ENCODE measurements at regions not wholly inside any gene's neighbourhood (a gene's known extent, or its start where the extent isn't known, plus 50 kb on each side); places are given as distances from the start of the nearest gene placed in this dataset.
A peak's percentile ranks its signal among the peaks of the same experiment; 100 is the strongest.

DNA sequence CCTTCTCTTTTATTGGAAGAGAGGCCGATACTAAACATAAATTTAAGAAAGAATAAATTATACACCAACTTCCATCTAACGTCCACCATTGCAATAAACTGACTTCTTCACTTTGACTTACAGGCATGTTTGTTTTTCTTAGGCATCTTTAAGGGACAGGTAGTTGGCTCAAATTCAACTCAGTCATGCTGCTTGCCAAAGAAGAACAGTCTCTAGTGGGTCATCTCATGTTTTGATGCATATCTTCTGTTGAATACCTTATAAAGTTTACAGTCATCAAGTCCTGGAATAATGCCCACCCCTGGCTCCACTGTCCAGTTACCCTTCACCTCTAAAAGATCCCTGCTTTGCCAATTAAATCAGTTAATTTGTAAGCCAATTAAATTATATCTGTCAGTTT is 328.2 kb upstream of the GRAMD2B start:
- no peak for ATAC-seq (replicated peaks)
- H3K36me3 Mint-ChIP-seq (ENCODE audit: low read depth) = no peaks in the 10 kb centered on the region
- H3K4me3 Mint-ChIP-seq = no peak overlapping the region
- no peaks in the 10 kb centered on the region for H3K27me3 Mint-ChIP-seq
- no peak overlapping the region for H3K27ac Mint-ChIP-seq
- no peaks in the 10 kb centered on the region for H3K4me1 Mint-ChIP-seq
- peaks cover 5% of the 10 kb centered on the region for H3K9me3 Mint-ChIP-seq

DNA sequence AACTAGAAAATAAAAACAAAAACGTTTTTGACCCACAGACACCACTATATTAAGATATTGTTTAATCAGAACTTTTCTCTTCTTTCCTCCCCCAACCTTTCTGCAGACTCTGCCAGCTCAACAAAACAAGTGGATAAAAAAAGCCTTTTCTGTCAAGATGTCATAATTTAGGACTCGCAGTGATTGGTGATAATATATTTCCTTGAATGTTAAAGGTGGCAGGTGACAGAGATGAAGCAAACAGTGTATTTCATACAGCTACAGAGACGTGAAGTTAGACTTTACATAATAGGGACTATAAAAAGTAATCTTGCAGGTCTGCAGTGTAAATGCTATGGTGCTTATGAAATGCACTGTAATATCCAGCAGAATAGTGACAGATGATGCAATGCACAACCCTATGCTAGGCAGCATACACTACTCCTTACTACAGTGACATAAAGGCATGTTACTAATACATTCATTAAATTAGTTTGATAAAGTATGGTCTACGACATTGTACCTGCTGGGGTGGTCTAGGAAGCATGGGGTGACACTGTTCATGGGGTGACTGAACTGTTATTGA is 326.7 kb upstream of the GRAMD2B start:
- H3K4me3 Mint-ChIP-seq = no peak overlapping the region
- no peak for ATAC-seq (replicated peaks)
- H3K4me1 Mint-ChIP-seq = no peaks in the 10 kb centered on the region
- H3K36me3 Mint-ChIP-seq (ENCODE audit: low read depth) = no peaks in the 10 kb centered on the region
- H3K27me3 Mint-ChIP-seq = no peaks in the 10 kb centered on the region
- no peak overlapping the region for H3K27ac Mint-ChIP-seq
- H3K9me3 Mint-ChIP-seq = no peaks in the 10 kb centered on the region

DNA sequence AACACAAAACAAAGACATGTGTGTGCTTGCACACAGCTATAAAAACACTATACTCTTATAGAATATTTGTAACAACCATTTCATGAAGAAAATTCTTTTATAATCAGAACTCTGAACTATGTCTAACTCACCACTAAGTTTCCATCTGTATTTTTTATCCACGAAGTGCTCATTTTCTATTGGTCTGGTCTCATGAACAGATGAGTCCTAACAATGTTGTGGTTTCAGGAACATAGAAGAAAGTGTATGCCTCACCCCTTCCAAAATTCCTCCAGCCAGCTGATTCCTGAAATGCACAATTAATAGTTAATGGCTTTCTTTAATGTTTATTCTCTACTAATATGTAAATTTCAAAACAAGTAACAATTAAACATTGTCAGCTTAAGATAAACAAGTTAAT is 325.3 kb upstream of the GRAMD2B start:
- H3K36me3 Mint-ChIP-seq (ENCODE audit: low read depth) = no peaks in the 10 kb centered on the region
- ATAC-seq (replicated peaks) = no peak

DNA sequence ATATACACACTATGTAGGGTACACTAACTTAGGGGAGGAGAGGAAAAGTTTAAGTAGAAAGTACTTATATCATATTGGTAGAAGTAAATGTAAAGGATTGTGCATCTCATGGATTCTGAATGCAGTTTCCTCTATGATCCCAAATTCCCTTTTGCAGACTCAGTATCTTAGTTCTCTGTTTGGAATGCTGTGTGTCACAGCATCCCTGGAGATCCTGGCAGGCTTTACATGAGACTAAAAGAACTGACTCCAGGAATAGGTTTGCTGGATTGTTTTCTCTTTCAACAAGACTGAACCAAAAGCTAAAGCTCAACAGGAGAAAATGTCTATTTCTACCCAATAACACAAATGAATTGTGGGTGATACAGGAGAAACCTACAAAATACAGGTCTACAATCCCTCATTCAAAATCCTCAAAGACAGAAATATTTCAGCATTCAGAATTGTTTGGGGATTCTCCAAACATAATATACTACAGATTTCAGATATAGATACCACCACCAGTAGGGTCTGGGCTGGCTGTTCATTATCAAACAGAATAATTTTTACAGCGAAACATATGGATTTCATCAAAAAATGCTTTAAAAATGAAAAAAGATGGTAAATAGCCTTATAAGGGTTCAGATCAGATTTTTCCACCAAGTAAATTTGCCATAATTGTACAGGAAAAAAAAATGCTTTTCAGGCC is 324.7 kb upstream of the GRAMD2B start:
- Mint-ChIP-seq H3K27me3 (no peaks in the 10 kb centered on the region), H3K4me1 (no peaks in the 10 kb centered on the region), H3K4me3 (no peak overlapping the region), H3K9me3 (no peaks in the 10 kb centered on the region), H3K27ac (no peak overlapping the region), H3K36me3 (ENCODE audit: low read depth) (no peaks in the 10 kb centered on the region)
- no peak for ATAC-seq (replicated peaks)

More for the DNA sequence above, 325.3 kb upstream of the GRAMD2B start:
- no peaks in the 10 kb centered on the region for H3K9me3 Mint-ChIP-seq
- no peak overlapping the region for H3K4me3 Mint-ChIP-seq
- no peaks in the 10 kb centered on the region for H3K4me1 Mint-ChIP-seq
- no peaks in the 10 kb centered on the region for H3K27me3 Mint-ChIP-seq
- no peak overlapping the region for H3K27ac Mint-ChIP-seq

DNA sequence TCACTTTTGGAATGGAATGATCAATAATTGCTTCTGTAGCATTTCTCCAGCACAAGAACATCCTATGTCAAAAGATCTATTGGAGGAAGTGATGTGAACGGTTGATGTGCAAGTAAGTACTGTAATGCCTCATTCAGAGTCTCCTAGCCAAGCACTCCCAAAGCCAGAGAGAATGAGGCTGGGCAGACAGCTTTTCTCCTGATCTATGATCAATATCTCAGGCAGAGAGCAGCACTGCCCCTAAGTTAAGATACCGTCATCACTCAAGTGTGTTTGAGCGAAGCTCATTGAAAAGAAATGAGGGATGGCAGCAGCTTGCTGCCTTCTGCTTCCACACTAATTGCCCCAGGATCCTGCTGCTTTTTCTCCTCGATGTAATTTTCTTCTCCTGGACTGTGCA is 324.1 kb upstream of the GRAMD2B start:
- H3K27ac Mint-ChIP-seq = no peak overlapping the region
- no peak for ATAC-seq (replicated peaks)
- no peaks in the 10 kb centered on the region for H3K36me3 Mint-ChIP-seq (ENCODE audit: low read depth)
- no peak overlapping the region for H3K4me3 Mint-ChIP-seq
- H3K4me1 Mint-ChIP-seq = no peaks in the 10 kb centered on the region
- no peaks in the 10 kb centered on the region for H3K27me3 Mint-ChIP-seq
- no peaks in the 10 kb centered on the region for H3K9me3 Mint-ChIP-seq

DNA sequence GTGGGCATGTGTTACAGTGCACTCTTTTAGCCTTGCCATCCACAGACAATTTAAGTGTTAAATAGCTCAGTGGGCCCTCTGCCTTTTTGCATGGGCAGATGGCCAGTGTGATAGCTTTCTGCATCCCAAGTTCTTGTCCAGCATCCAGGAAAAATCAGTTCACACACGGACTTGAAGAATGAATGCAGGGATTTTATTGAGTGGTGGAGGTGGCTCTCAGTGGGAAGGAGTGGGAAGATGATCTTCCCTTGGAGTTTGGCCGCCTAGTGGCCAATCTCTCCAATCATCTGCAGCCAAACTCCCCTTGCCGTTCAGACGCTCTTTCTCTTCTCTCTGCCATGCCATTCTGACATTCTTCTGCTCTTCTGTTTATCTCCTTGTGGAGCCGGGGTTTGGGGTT is 322.4 kb upstream of the GRAMD2B start:
- Mint-ChIP-seq H3K9me3 (no peaks in the 10 kb centered on the region), H3K4me3 (no peak overlapping the region)

DNA sequence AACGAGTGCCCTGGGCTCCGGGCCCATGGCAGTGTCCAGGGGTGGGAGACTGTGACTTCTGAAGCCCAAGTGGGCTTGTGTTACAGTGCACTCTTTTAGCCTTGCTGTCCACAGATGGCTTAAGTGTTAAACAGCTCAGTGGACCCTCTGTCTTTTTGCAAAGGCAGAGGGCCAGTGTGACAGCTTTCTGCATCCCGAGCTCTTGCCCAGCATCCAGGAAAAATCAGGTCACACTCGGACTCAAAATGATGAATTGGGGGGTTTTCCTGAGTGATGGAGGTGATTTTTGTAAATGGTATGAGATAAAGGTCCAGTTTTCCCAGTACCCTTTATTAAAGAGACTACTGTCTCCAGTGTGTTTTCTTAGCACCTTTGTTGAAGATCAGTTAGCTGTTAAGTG is 321.3 kb upstream of the GRAMD2B start:
- H3K36me3 Mint-ChIP-seq (ENCODE audit: low read depth) = no peaks in the 10 kb centered on the region
- no peak overlapping the region for H3K4me3 Mint-ChIP-seq
- H3K9me3 Mint-ChIP-seq = no peaks in the 10 kb centered on the region
- no peak for ATAC-seq (replicated peaks)
- H3K4me1 Mint-ChIP-seq = no peaks in the 10 kb centered on the region
- no peak overlapping the region for H3K27ac Mint-ChIP-seq
- H3K27me3 Mint-ChIP-seq = no peaks in the 10 kb centered on the region

More for the DNA sequence above, 322.4 kb upstream of the GRAMD2B start:
- Mint-ChIP-seq H3K27ac (no peak overlapping the region), H3K4me1 (no peaks in the 10 kb centered on the region), H3K27me3 (no peaks in the 10 kb centered on the region), H3K36me3 (ENCODE audit: low read depth) (no peaks in the 10 kb centered on the region)
- no peak for ATAC-seq (replicated peaks)

DNA sequence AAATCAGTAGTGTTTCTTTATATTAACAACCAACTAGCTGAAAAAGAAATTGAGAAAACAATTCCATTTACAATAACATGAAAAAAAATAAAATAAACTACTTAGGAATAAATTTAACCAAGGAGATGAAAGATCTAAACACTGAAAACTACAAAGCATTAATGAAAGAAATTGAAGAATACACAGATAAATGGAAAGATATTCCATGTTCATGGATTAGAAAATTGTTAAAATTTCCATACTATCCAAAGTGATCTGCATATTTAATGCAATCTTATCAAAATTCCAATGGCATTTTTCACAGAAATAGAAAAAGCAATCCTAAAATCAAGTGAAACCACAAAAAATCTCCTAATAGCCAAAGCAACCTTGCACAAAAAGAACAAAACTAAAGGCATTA is 320.2 kb upstream of the GRAMD2B start:
- H3K27me3 Mint-ChIP-seq = no peaks in the 10 kb centered on the region
- no peak overlapping the region for H3K4me3 Mint-ChIP-seq
- no peaks in the 10 kb centered on the region for H3K4me1 Mint-ChIP-seq
- H3K9me3 Mint-ChIP-seq = no peaks in the 10 kb centered on the region
- H3K36me3 Mint-ChIP-seq (ENCODE audit: low read depth) = no peaks in the 10 kb centered on the region
- no peak for ATAC-seq (replicated peaks)
- H3K27ac Mint-ChIP-seq = no peak overlapping the region

DNA sequence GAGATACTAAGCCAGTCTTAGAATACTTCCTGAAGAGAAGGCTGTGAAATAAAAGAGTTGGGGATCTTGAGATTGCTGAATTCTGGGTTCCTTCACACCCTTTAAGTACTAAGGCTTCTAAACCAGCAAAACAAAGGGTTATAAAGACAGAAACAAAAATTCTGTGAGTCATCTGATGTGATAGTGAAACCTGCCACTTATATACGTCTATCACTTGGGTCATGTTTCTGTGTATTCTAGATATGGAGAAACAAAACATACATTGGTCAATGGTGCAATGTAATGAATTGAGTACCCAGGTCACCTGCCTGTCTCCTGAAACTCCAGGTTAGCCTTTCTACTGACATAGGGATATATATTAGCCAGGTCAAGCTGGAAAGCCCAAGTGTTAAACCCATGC is 319.3 kb upstream of the GRAMD2B start:
- ATAC-seq (replicated peaks) = peak; percentile 16
- Mint-ChIP-seq H3K36me3 (ENCODE audit: low read depth) (no peaks in the 10 kb centered on the region), H3K4me3 (no peak overlapping the region), H3K9me3 (no peaks in the 10 kb centered on the region), H3K4me1 (no peaks in the 10 kb centered on the region), H3K27me3 (no peaks in the 10 kb centered on the region), H3K27ac (no peak overlapping the region)

DNA sequence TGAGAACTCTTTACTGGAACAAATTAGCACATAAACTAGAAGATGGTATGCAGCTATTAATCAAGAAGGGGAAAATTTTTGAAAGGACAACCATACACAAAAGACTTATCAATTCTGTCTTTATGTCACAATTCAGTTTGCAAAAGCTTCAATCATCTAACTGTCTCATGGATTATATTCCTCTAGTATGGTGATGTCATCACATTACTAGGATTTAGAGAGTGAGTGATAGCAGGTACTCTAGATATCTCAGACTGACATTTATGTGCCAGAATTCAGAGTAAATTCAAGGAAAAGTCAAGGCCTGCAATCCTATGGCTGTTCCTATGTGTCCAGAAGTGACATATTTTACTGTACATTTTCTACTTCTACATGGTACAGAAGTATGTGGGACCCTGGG is 318.9 kb upstream of the GRAMD2B start:
- Mint-ChIP-seq H3K27me3 (no peaks in the 10 kb centered on the region), H3K4me1 (no peaks in the 10 kb centered on the region)
- ATAC-seq (replicated peaks) = no peak

DNA sequence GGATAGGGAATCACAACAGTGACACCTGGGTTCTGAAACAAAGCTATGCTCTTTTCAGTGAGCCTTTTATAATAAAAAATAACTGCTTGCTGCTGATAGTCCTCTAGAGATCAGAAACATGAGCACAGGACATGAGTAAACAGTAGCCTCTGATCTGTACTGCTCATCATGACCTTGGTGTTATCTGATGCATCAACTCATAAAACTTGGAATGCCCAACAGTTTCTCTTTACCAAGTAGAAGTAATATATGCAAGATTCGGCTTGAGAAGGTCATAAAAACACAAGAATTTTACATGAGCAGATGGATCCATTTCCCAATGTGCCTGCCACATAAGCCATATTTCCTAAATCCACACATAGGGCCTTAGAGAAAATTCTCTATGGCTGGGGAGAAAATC is 318.3 kb upstream of the GRAMD2B start:
- no peaks in the 10 kb centered on the region for H3K4me1 Mint-ChIP-seq
- H3K27me3 Mint-ChIP-seq = no peaks in the 10 kb centered on the region
- H3K36me3 Mint-ChIP-seq (ENCODE audit: low read depth) = no peaks in the 10 kb centered on the region

More for the DNA sequence above, 318.9 kb upstream of the GRAMD2B start:
- Mint-ChIP-seq H3K27ac (no peak overlapping the region), H3K36me3 (ENCODE audit: low read depth) (no peaks in the 10 kb centered on the region), H3K4me3 (no peak overlapping the region), H3K9me3 (no peaks in the 10 kb centered on the region)

DNA sequence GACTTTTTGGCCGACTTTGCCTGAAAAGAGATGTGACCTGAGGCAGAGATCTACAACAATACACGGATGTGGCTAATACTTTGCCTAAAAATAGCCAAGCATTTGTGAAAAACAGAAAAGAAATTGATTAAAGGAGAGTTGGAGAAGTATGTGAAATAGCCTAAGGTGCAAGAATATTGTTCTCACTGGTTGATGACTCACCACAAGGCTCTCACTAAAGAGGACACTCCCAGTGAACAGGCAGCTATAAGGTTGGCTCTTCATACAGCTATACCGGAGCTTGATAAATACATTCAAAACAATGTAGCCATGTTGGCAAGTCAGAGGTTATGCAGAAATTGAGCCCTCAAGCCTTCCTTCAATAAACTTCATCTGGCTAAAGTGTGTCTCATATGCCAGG is 317.2 kb upstream of the GRAMD2B start:
- H3K4me3 Mint-ChIP-seq = no peak overlapping the region
- H3K4me1 Mint-ChIP-seq = no peaks in the 10 kb centered on the region
- no peaks in the 10 kb centered on the region for H3K27me3 Mint-ChIP-seq
- no peak for ATAC-seq (replicated peaks)
- H3K36me3 Mint-ChIP-seq (ENCODE audit: low read depth) = no peaks in the 10 kb centered on the region
- H3K9me3 Mint-ChIP-seq = no peaks in the 10 kb centered on the region
- no peak overlapping the region for H3K27ac Mint-ChIP-seq

More for the DNA sequence above, 318.3 kb upstream of the GRAMD2B start:
- Mint-ChIP-seq H3K9me3 (no peaks in the 10 kb centered on the region), H3K27ac (no peak overlapping the region), H3K4me3 (no peak overlapping the region)
- ATAC-seq (replicated peaks) = no peak

DNA sequence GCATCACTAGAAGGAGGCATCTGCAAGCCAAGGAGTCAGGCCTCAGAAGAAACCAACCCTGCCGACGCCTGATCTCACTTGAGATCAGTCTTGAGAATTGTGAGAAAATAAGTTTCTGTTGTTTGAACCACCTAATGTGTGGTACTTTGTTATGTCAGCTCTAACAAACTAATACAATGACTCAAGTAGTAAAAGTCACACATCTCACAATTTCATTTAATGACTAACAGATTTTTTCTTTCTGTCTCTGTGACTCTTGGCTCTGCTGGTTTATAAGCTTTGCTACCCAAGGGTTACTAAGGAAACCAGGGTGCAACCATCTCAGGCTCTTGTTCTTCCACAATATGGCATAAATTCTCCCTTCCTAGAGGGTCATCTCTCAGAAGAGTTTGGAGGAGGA is 315.8 kb upstream of the GRAMD2B start:
- no peaks in the 10 kb centered on the region for H3K27me3 Mint-ChIP-seq
- no peaks in the 10 kb centered on the region for H3K36me3 Mint-ChIP-seq (ENCODE audit: low read depth)
- no peaks in the 10 kb centered on the region for H3K4me1 Mint-ChIP-seq
- no peak overlapping the region for H3K4me3 Mint-ChIP-seq
- no peak for ATAC-seq (replicated peaks)
- no peak overlapping the region for H3K27ac Mint-ChIP-seq
- peaks cover 6% of the 10 kb centered on the region for H3K9me3 Mint-ChIP-seq

DNA sequence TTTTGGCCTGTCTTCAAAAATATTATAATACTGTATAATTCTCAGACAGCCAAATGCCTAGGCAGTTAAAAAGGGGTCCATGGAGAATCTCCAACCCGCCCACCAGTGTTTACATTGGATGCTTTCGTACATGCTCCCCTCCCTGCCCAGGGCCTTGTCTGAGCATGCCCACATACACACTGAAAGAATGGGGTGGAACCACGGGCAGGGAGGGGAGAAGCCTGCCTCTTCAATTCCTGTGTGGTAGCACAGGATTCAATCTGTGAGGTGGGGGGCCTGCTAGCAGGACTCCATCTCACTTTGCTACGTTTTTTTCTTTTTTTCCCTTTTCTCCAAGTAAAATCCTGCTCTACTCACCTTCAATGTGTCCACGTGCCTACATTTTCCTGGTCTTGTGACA is 314.7 kb upstream of the GRAMD2B start:
- Mint-ChIP-seq H3K9me3 (peaks cover 9% of the 10 kb centered on the region), H3K4me3 (no peak overlapping the region), H3K4me1 (no peaks in the 10 kb centered on the region), H3K27ac (no peak overlapping the region), H3K36me3 (ENCODE audit: low read depth) (no peaks in the 10 kb centered on the region), H3K27me3 (no peaks in the 10 kb centered on the region)
- no peak for ATAC-seq (replicated peaks)

DNA sequence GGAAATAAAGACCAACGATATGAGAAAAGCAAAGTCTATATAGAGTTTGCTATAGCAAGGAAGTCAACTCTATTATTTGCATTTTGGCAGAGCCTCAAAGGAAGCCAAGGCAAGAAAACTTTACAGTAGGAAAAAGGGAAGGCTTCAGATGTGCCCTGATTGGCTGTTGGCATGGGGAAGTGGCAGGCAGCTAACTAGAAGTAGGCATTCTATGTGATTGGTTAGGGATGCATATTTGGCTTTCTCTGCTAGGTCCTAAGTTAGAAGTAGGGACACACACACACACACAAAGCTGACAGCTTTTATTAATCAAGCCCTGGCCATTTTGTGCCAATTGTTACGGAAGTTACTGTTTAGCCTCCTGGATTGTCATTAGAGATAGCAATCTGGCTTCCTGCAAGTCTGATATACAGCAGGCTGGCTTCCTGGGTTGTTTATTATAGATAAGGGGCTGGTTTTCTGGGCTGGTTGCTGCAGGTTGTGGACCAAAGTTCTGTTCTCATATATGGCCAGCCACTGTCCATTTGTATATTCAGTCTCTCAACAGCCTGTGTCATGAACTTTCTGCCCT is 308.1 kb upstream of the GRAMD2B start:
- Mint-ChIP-seq H3K4me1 (no peaks in the 10 kb centered on the region), H3K36me3 (ENCODE audit: low read depth) (no peaks in the 10 kb centered on the region), H3K4me3 (no peak overlapping the region), H3K9me3 (peaks cover 9% of the 10 kb centered on the region), H3K27ac (no peak overlapping the region), H3K27me3 (no peaks in the 10 kb centered on the region)
- ATAC-seq (replicated peaks) = no peak

Measured in activated T-helper 17 cell treated with anti-CD3 and anti-CD28 coated beads, Interleukin-2, amount 50 U/mL, for 72 hours (primary cell).